Caco-2 (cell line): ENCODE measurements at regions not wholly inside any gene's neighbourhood (a gene's known extent, or its start where the extent isn't known, plus 50 kb on each side); places are given as distances from the start of the nearest gene placed in this dataset.

ENCODE experiments used
- BruUV-seq: library from RNA; stranded (reverse); fragments of 400-500 nt; replicated peaks from 2 replicates; lab custom pipeline; 2021; lab: Mats Ljungman, UMichigan
- CTCF ChIA-PET: fragments of 300-600 bp; sonication (Branson Sonifier 250); formaldehyde crosslinking; loops from one replicate; lab custom pipeline; 2022; ENCODE audit warnings: antibody characterized with exemption; lab: Charles Lee
- POLR2A ChIA-PET: fragments of 300-600 bp; sonication (Branson Sonifier 250); formaldehyde crosslinking; loops from one replicate; lab custom pipeline; 2022; ENCODE audit warnings: antibody characterized with exemption; lab: Charles Lee
- DNase-seq, 2 experiments: peaks; one replicate each; pipeline versions ENCODE4 v3.0.0 to v3.0.0-alpha.2; 2020 to 2022
- H3K27me3 ChIP-seq: replicated peaks from 2 replicates; pipeline ENCODE4 v1.6.0; 2011; ENCODE audit warnings: low read length; ENCODE audit not compliant: control insufficient read depth, insufficient read depth
- H3K36me3 ChIP-seq: 2 replicates; pipeline ENCODE4 v1.5.1; 2011; ENCODE audit warnings: low read length; ENCODE audit not compliant: control insufficient read depth, insufficient read depth
- H3K4me1 ChIP-seq: fragments of 250-450 bp; sonication (Bioruptor Pico); 2 replicates; pipeline ENCODE4 v1.5.1; 2020; ENCODE audit warnings: mild to moderate bottlenecking
- H3K4me3 ChIP-seq: 2 replicates; pipeline ENCODE4 v1.5.1; 2011; ENCODE audit warnings: low read depth, mild to moderate bottlenecking, control low read depth, low read length
- H3K9me3 ChIP-seq: fragments of 250-450 bp; sonication (Bioruptor Pico); 2 replicates; pipeline ENCODE4 v1.5.1; 2020; ENCODE audit warnings: mild to moderate bottlenecking, moderate library complexity
- H3K27ac Mint-ChIP-seq: one replicate; pipeline ENCODE4 v1.8.0; 2022; ENCODE audit warnings: mixed read lengths; ENCODE audit not compliant: unreplicated experiment
- H3K27me3 Mint-ChIP-seq: one replicate; pipeline ENCODE4 v1.8.0; 2022; ENCODE audit warnings: mixed read lengths; ENCODE audit not compliant: insufficient read depth, unreplicated experiment
- H3K36me3 Mint-ChIP-seq: one replicate; pipeline ENCODE4 v1.8.0; 2022; ENCODE audit warnings: mild to moderate bottlenecking, mixed read lengths; ENCODE audit not compliant: insufficient read depth, unreplicated experiment
- H3K4me1 Mint-ChIP-seq: one replicate; pipeline ENCODE4 v1.8.0; 2022; ENCODE audit warnings: low read depth, mixed read lengths; ENCODE audit not compliant: unreplicated experiment
- H3K4me3 Mint-ChIP-seq: one replicate; pipeline ENCODE4 v1.8.0; 2022; ENCODE audit warnings: mild to moderate bottlenecking, moderate library complexity, mixed read lengths; ENCODE audit not compliant: unreplicated experiment
- H3K9me3 Mint-ChIP-seq: one replicate; pipeline ENCODE4 v1.8.0; 2022; ENCODE audit warnings: mixed read lengths; ENCODE audit not compliant: unreplicated experiment
- intact Hi-C: fragments of 100-400 bp; cut with micrococcal nuclease; formaldehyde crosslinking; loops from one replicate; pipeline ENCODE4 v1.10.0; 2022; ENCODE audit not compliant: unreplicated experiment
- TF ChIP-seq, protein P1 (sequence below), 2 experiments: fragments of 200-600 bp in 1 of 2; IDR thresholded peaks; 1 replicate in 1 of 2; 2 replicates in 1 of 2; pipeline versions ENCODE4 v1.5.1 to v1.8.0; 2011 to 2022; ENCODE audit warnings: antibody characterized with exemption in 1 of 2, control low read depth in 1 of 2, inconsistent platforms in 1 of 2, low read depth in 1 of 2, low read length in 1 of 2, mild to moderate bottlenecking in 1 of 2, moderate library complexity in 1 of 2; ENCODE audit not compliant: insufficient read depth in 1 of 2, severe bottlenecking in 1 of 2, unreplicated experiment in 1 of 2

DNA sequence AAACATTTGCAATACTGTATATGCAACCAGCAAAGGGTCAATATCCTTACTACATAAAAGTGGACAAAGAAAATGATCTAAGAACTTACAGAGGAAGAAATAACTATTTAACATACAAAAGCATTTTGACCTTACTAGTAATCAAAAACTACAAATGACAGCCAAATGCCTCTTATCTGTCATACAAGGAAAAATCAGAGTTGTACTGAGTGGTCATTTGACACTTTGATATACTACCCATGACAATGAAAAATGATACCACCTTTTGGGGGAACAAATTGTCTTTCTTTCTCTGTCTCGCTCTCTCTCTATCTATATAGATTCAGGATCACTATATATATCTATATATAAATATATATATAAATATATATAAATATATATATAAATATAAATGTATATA, 50.4 kb upstream of the ZSWIM6 start:
- Mint-ChIP-seq H3K9me3 (no peaks in the 10 kb centered on the region), H3K27ac (no peak overlapping the region), H3K36me3 (no peaks in the 10 kb centered on the region), H3K27me3 (no peaks in the 10 kb centered on the region), H3K4me3 (no peak overlapping the region), H3K4me1 (peaks cover 18% of the 10 kb centered on the region)
- DNase-seq, result no peak
- ChIA-PET CTCF (no interaction called here), POLR2A (no interaction called here)
- intact Hi-C loops, result no loop called here
- TF ChIP-seq, protein P1, sequence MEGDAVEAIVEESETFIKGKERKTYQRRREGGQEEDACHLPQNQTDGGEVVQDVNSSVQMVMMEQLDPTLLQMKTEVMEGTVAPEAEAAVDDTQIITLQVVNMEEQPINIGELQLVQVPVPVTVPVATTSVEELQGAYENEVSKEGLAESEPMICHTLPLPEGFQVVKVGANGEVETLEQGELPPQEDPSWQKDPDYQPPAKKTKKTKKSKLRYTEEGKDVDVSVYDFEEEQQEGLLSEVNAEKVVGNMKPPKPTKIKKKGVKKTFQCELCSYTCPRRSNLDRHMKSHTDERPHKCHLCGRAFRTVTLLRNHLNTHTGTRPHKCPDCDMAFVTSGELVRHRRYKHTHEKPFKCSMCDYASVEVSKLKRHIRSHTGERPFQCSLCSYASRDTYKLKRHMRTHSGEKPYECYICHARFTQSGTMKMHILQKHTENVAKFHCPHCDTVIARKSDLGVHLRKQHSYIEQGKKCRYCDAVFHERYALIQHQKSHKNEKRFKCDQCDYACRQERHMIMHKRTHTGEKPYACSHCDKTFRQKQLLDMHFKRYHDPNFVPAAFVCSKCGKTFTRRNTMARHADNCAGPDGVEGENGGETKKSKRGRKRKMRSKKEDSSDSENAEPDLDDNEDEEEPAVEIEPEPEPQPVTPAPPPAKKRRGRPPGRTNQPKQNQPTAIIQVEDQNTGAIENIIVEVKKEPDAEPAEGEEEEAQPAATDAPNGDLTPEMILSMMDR (IDR thresholded peaks at IDR 0.05; ENCODE audit: insufficient read depth in 1 of 2, low read depth in 1 of 2, low read length in 1 of 2, severe bottlenecking in 1 of 2, unreplicated experiment in 1 of 2), result no peak
- Histone ChIP-seq H3K36me3 (no peaks in the 10 kb centered on the region), H3K27me3 (no peaks in the 10 kb centered on the region), H3K9me3 (no peaks in the 10 kb centered on the region), H3K4me3 (no peak overlapping the region), H3K4me1 (peaks cover 10% of the 10 kb centered on the region)
- BruUV-seq, result no TSS peak
